ENCODE measurements at regions not wholly inside any gene's neighbourhood (a gene's known extent, or its start where the extent isn't known, plus 50 kb on each side); places are given as distances from the start of the nearest gene placed in this dataset.

GRCh38 chr12:76637807-76638206, 78.2 kb upstream of the OSBPL8 start:
- TF ChIP-seq CTCF (conservative IDR thresholded peaks at IDR 0.05 in 1 of 2, IDR thresholded peaks at IDR 0.05 in 1 of 2; ENCODE audit: low read depth in 1 of 2, low read length in 2 of 2) (no peak), EZH2 (IDR thresholded peaks at IDR 0.05; ENCODE audit: low read length, missing control alignments) (no peak)
